HepG2 (cell line): ENCODE measurements at regions not wholly inside any gene's neighbourhood (a gene's known extent, or its start where the extent isn't known, plus 50 kb on each side); places are given as distances from the start of the nearest gene placed in this dataset.

ENCODE experiments used
- ATAC-seq: fragments of 200-7000 bp; cut with Tn5 transposase; 3 replicates; pipeline ENCODE4 v1.9.1; 2020; ENCODE audit warnings: mild to moderate bottlenecking, moderate library complexity
- BruUV-seq: library from RNA; stranded (reverse); fragments of 400-500 nt; replicated peaks from 2 replicates; lab custom pipeline; 2021; lab: Mats Ljungman, UMichigan
- CTCF ChIA-PET: fragments of 300-600 bp; formaldehyde crosslinking; extraction: SDS; loops from one replicate; lab custom pipeline; 2021; ENCODE audit warnings: low total read pairs, inconsistent platforms, low intra/inter-chr PET ratio; lab: Yijun Ruan, JAX
- POLR2A ChIA-PET: fragments of 350-600 bp; sonication (Branson Sonifier 250); formaldehyde crosslinking; loops from one replicate; lab custom pipeline; 2020; ENCODE audit warnings: antibody characterized with exemption, inconsistent platforms; lab: Yijun Ruan, JAX
- DNase-seq: peaks from one replicate; pipeline ENCODE4 v3.0.0-alpha.2; 2015; ENCODE audit warnings: low spot score
- FAIRE-seq: peaks from 3 replicates; lab custom pipeline; 2011; peaks lifted over from hg19 to GRCh38; lab: Jason Lieb, UNC
- H2AFZ ChIP-seq: one replicate; pipeline ENCODE4 v1.6.1; 2011; ENCODE audit warnings: low read length, inconsistent platforms
- H3K27ac ChIP-seq: fragments of 300-600 bp; 3 replicates; pipeline ENCODE4 v1.8.0; 2011; ENCODE audit warnings: mixed run types, mild to moderate bottlenecking, mixed read lengths, low read length, inconsistent platforms; ENCODE audit not compliant: insufficient read depth; ENCODE audit errors: extremely low read length
- H3K27me3 ChIP-seq, 2 experiments: fragments of 200-600 bp in 1 of 2; 2 replicates in 1 of 2; 3 replicates in 1 of 2; pipeline versions ENCODE4 v1.6.0 to v1.8.0; 2011; ENCODE audit warnings: low read length in 2 of 2, mild to moderate bottlenecking in 2 of 2, moderate library complexity in 2 of 2, inconsistent platforms in 1 of 2; ENCODE audit not compliant: insufficient read depth in 2 of 2, control insufficient read depth in 1 of 2
- H3K36me3 ChIP-seq, 2 experiments: fragments of 200-600 bp in 1 of 2; replicated peaks in 1 of 2; 2 replicates in 1 of 2; 3 replicates in 1 of 2; pipeline versions ENCODE4 v1.5.1 to v1.8.0; 2011; ENCODE audit warnings: low read length in 2 of 2, inconsistent platforms in 1 of 2; ENCODE audit not compliant: insufficient read depth in 2 of 2, control insufficient read depth in 1 of 2
- H3K4me1 ChIP-seq: 2 replicates; pipeline ENCODE4 v1.5.1; 2012; ENCODE audit warnings: low read length, inconsistent platforms; ENCODE audit not compliant: insufficient read depth
- H3K4me2 ChIP-seq: 2 replicates; pipeline ENCODE4 v1.6.0; 2011; ENCODE audit warnings: low read depth, low read length, inconsistent platforms
- H3K4me3 ChIP-seq, 3 experiments: fragments of 200-600 bp in 1 of 3; sonication (generic), shearing (Covaris generic) in 1 of 3; replicated peaks in 1 of 3; 2 replicates each; pipeline ENCODE4 v1.5.1; 2011 to 2016; ENCODE audit warnings: low read length in 3 of 3, inconsistent platforms in 2 of 3, low read depth in 2 of 3, mild to moderate bottlenecking in 2 of 3, control low read depth in 1 of 3, mixed read lengths in 1 of 3; ENCODE audit not compliant: insufficient read depth in 1 of 3
- H3K79me2 ChIP-seq: one replicate; pipeline ENCODE4 v1.6.1; 2011; ENCODE audit warnings: low read length, inconsistent platforms; ENCODE audit not compliant: insufficient read depth
- H3K9ac ChIP-seq: 2 replicates; pipeline ENCODE4 v1.6.0; 2011; ENCODE audit warnings: mild to moderate bottlenecking, low read depth, low read length, inconsistent platforms; ENCODE audit not compliant: insufficient read depth
- H3K9me3 ChIP-seq: 2 replicates; pipeline ENCODE4 v1.5.1; 2012; ENCODE audit warnings: mild to moderate bottlenecking, low read length
- H4K20me1 ChIP-seq: 2 replicates; pipeline ENCODE4 v1.6.0; 2011; ENCODE audit warnings: inconsistent platforms, mild to moderate bottlenecking, low read length, moderate library complexity; ENCODE audit not compliant: insufficient read depth
- ARHGAP35 ChIP-seq: sonication (generic); formaldehyde crosslinking; IDR thresholded peaks from 2 replicates; pipeline ENCODE4 v1.9.0; 2022; ENCODE audit warnings: mild to moderate bottlenecking, inconsistent platforms, moderate library complexity, missing genetic modification reagents, borderline replicate concordance
- BCL6 ChIP-seq: IDR thresholded peaks from 2 replicates; pipeline ENCODE4 v1.6.1; 2016; ENCODE audit warnings: missing genetic modification reagents, missing compliant biosample characterization
- CEBPB ChIP-seq: IDR thresholded peaks from 2 replicates; pipeline ENCODE4 v1.6.1; 2011; ENCODE audit warnings: low read depth, low read length, improper control_type of control experiment, borderline replicate concordance
- EP300 ChIP-seq, 3 experiments: sonication (generic) in 1 of 3; formaldehyde crosslinking in 1 of 3; IDR thresholded peaks; 2 replicates each; pipeline versions ENCODE4 v1.5.1 to v1.6.1; 2011 to 2020; ENCODE audit warnings: low read depth in 2 of 3, low read length in 2 of 3, borderline replicate concordance in 1 of 3, improper control_type of control experiment in 1 of 3, mild to moderate bottlenecking in 1 of 3, missing genetic modification reagents in 1 of 3, moderate library complexity in 1 of 3
- ERF ChIP-seq: IDR thresholded peaks from 2 replicates; pipeline ENCODE4 v1.6.1; 2018; ENCODE audit warnings: missing biosample characterization, missing genetic modification reagents
- FOSL2 ChIP-seq: sonication (generic); formaldehyde crosslinking; IDR thresholded peaks from 2 replicates; pipeline ENCODE4 v1.4.0; 2020; ENCODE audit warnings: missing genetic modification reagents
- FOXA1 ChIP-seq, 2 experiments: fragments of 450-650 bp in 1 of 2; sonication (generic) in 1 of 2; formaldehyde crosslinking in 1 of 2; IDR thresholded peaks; 2 replicates each; pipeline versions ENCODE4 v1.4.0 to v1.6.1; 2016 to 2020; ENCODE audit warnings: missing genetic modification reagents in 1 of 2
- FOXA3 ChIP-seq: IDR thresholded peaks from 2 replicates; pipeline ENCODE4 v1.6.1; 2016; ENCODE audit warnings: missing genetic modification reagents, missing compliant biosample characterization
- NCOA2 ChIP-seq: sonication (generic); formaldehyde crosslinking; IDR thresholded peaks from 2 replicates; pipeline ENCODE4 v1.8.0; 2022; ENCODE audit warnings: inconsistent platforms
- PHF21A ChIP-seq: sonication (generic); formaldehyde crosslinking; IDR thresholded peaks from 2 replicates; pipeline ENCODE4 v1.5.0; 2020; ENCODE audit warnings: mild to moderate bottlenecking, missing genetic modification reagents
- RCOR2 ChIP-seq: IDR thresholded peaks from 2 replicates; pipeline ENCODE4 v1.6.1; 2016; ENCODE audit warnings: missing biosample characterization, missing genetic modification reagents
- SAP130 ChIP-seq: IDR thresholded peaks from 2 replicates; pipeline ENCODE4 v1.6.1; 2016; ENCODE audit warnings: low read depth
- ZBTB21 ChIP-seq: sonication (generic); formaldehyde crosslinking; IDR thresholded peaks from 2 replicates; pipeline ENCODE4 v1.4.0; 2020; ENCODE audit warnings: missing genetic modification reagents
- ZNF350 ChIP-seq: sonication (generic); formaldehyde crosslinking; IDR thresholded peaks from 2 replicates; pipeline ENCODE4 v1.4.0; 2020; ENCODE audit warnings: mild to moderate bottlenecking, low read depth, missing genetic modification reagents, borderline replicate concordance
- ZNF644 ChIP-seq: IDR thresholded peaks from 2 replicates; pipeline ENCODE4 v1.6.1; 2016; ENCODE audit warnings: low read depth
- WGBS: methylation state at CpG from one replicate; pipeline ENCODE4 v1.1.6; 2017; ENCODE audit warnings: low lambda C conversion rate; 5-methylcytosine and 5-hydroxymethylcytosine counted together
- in situ Hi-C: cut with HindIII; loops from 2 replicates; pipeline ENCODE4 v1.10.0; 2017; ENCODE audit warnings: low pct_unique_long_range_greater_than_20kb; ENCODE audit not compliant: extremely low pct_ligation_motif_present
- intact Hi-C: fragments of 100-400 bp; cut with micrococcal nuclease; formaldehyde crosslinking; loops from one replicate; pipeline ENCODE4 v1.10.0; 2022; ENCODE audit not compliant: unreplicated experiment
- TF ChIP-seq, protein P1 (sequence below): IDR thresholded peaks from 2 replicates; pipeline ENCODE4 v1.6.1; 2016
- TF ChIP-seq, protein P2 (sequence below): sonication (generic); formaldehyde crosslinking; IDR thresholded peaks from 2 replicates; pipeline ENCODE4 v1.4.0; 2020; ENCODE audit warnings: missing genetic modification reagents
- TF ChIP-seq, protein P3 (sequence below): sonication (generic); formaldehyde crosslinking; IDR thresholded peaks from 2 replicates; pipeline ENCODE4 v1.4.0; 2020; ENCODE audit warnings: mild to moderate bottlenecking, missing genetic modification reagents

DNA sequence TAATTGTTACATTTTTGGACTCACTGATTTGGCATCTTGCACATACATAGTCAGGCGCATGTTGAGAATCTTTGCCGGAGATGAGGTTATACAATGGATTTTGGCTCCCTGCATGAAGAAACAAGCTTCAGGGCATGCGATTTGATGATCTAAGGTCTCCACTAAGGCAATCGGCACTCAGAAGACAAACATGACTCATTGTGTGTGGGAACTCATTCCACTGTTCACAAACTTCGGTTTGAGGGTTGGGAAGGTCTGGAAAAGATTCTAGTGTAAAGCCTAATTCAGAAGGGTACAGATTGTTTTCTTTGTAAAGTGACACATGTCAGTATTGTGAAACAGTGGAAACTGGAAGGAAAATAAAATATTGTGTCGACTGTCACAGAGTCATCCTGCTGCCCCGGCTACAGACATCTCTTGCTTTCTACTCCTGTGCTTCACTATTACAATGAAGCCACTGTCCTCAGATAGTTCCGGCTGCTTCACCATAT, 192.6 kb upstream of the HMGA2 start:
- H3K27ac ChIP-seq = no peak overlapping the region
- TF ChIP-seq, protein P1, sequence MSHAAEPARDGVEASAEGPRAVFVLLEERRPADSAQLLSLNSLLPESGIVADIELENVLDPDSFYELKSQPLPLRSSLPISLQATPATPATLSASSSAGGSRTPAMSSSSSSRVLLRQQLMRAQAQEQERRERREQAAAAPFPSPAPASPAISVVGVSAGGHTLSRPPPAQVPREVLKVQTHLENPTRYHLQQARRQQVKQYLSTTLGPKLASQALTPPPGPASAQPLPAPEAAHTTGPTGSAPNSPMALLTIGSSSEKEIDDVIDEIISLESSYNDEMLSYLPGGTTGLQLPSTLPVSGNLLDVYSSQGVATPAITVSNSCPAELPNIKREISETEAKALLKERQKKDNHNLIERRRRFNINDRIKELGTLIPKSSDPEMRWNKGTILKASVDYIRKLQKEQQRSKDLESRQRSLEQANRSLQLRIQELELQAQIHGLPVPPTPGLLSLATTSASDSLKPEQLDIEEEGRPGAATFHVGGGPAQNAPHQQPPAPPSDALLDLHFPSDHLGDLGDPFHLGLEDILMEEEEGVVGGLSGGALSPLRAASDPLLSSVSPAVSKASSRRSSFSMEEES (CRISPR knock-in tag) = 0 out of 2 replicates have a peak, but pooled peaks have one; percentile 13
- TF ChIP-seq ARHGAP35 (no peak), BCL6 (peak; percentile 14; the same call in 1 of the 2 replicates), ZNF644 (peak; percentile 52; the same call in 1 of the 2 replicates), RCOR2 (CRISPR knock-in tag) (0 out of 2 replicates have a peak, but pooled peaks have one; percentile 38), CEBPB (peak; percentile 73; the same call in 1 of the 2 replicates), FOXA1 (IDR thresholded peaks at IDR 0.05) (no peak), FOXA1 (CRISPR knock-in tag; IDR thresholded peaks at IDR 0.05) (peak; percentile 57; the same call in 1 of the 2 replicates), FOSL2 (peak; percentile 98), ZBTB21 (CRISPR knock-in tag) (peak; percentile 13; the same call in 1 of the 2 replicates), PHF21A (CRISPR knock-in tag) (0 out of 2 replicates have a peak, but pooled peaks have one; percentile 41), NCOA2 (CRISPR knock-in tag) (0 out of 2 replicates have a peak, but pooled peaks have one; percentile 9), FOXA3 (CRISPR knock-in tag) (peak; percentile 56), SAP130 (peak; percentile 34; the same call in 1 of the 2 replicates), EP300 (IDR thresholded peaks at IDR 0.05; ENCODE audit: low read depth in 2 of 2, low read length in 2 of 2) (peak in 1 of 2 experiments; percentile 56; a peak in 1 of 4 replicates), EP300 (CRISPR knock-in tag; IDR thresholded peaks at IDR 0.05; ENCODE audit: borderline replicate concordance) (no peak), ERF (CRISPR knock-in tag) (0 out of 2 replicates have a peak, but pooled peaks have one; percentile 21), ZNF350 (no peak)
- TF ChIP-seq, protein P2, sequence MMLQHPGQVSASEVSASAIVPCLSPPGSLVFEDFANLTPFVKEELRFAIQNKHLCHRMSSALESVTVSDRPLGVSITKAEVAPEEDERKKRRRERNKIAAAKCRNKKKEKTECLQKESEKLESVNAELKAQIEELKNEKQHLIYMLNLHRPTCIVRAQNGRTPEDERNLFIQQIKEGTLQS (CRISPR knock-in tag) = peak; percentile 85
- TF ChIP-seq, protein P3, sequence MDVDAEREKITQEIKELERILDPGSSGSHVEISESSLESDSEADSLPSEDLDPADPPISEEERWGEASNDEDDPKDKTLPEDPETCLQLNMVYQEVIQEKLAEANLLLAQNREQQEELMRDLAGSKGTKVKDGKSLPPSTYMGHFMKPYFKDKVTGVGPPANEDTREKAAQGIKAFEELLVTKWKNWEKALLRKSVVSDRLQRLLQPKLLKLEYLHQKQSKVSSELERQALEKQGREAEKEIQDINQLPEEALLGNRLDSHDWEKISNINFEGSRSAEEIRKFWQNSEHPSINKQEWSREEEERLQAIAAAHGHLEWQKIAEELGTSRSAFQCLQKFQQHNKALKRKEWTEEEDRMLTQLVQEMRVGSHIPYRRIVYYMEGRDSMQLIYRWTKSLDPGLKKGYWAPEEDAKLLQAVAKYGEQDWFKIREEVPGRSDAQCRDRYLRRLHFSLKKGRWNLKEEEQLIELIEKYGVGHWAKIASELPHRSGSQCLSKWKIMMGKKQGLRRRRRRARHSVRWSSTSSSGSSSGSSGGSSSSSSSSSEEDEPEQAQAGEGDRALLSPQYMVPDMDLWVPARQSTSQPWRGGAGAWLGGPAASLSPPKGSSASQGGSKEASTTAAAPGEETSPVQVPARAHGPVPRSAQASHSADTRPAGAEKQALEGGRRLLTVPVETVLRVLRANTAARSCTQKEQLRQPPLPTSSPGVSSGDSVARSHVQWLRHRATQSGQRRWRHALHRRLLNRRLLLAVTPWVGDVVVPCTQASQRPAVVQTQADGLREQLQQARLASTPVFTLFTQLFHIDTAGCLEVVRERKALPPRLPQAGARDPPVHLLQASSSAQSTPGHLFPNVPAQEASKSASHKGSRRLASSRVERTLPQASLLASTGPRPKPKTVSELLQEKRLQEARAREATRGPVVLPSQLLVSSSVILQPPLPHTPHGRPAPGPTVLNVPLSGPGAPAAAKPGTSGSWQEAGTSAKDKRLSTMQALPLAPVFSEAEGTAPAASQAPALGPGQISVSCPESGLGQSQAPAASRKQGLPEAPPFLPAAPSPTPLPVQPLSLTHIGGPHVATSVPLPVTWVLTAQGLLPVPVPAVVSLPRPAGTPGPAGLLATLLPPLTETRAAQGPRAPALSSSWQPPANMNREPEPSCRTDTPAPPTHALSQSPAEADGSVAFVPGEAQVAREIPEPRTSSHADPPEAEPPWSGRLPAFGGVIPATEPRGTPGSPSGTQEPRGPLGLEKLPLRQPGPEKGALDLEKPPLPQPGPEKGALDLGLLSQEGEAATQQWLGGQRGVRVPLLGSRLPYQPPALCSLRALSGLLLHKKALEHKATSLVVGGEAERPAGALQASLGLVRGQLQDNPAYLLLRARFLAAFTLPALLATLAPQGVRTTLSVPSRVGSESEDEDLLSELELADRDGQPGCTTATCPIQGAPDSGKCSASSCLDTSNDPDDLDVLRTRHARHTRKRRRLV (CRISPR knock-in tag) = no peak

More for the DNA sequence above, 192.6 kb upstream of the HMGA2 start:
- WGBS = 0% methylated on average over 8 of the region's 8 CpGs
- H3K27me3 ChIP-seq = no peaks in the 10 kb centered on the region
- ChIA-PET CTCF (no interaction called here), POLR2A (no interaction called here)
- in situ Hi-C loops (no loop called here), intact Hi-C loops (loop anchor here (2.0 kb wide), 1 partner anchor 53 kb away; no protein-coding TSS in a partner anchor)
- FAIRE-seq = no peak
- peak; percentile 89 for ATAC-seq
- no peaks in the 10 kb centered on the region for H3K9me3 ChIP-seq
- no peak overlapping the region for H3K9ac ChIP-seq
- no peak overlapping the region for H2AFZ ChIP-seq
- peak; percentile 91 for DNase-seq
- no TSS peak for BruUV-seq
- no peaks in the 10 kb centered on the region for H4K20me1 ChIP-seq
- peaks cover 43% of the 10 kb centered on the region for H3K4me1 ChIP-seq
- H3K4me3 ChIP-seq = peak overlapping the region in 1 of 3 experiments; percentile 15; a peak in 1 of 6 replicates
- no peaks in the 10 kb centered on the region for H3K79me2 ChIP-seq
- peak overlapping the region; percentile 60 for H3K4me2 ChIP-seq
- no peaks in the 10 kb centered on the region for H3K36me3 ChIP-seq
